HL-60/S4 treated with phorbol 12-myristate 13-acetate at 8.2 ng/mL for 4 days and 3 days (cell line): ENCODE measurements at regions not wholly inside any gene's neighbourhood (a gene's known extent, or its start where the extent isn't known, plus 50 kb on each side); places are given as distances from the start of the nearest gene placed in this dataset.

Experiments
- in situ Hi-C: fragments of 300-500 bp; cut with MboI; formaldehyde crosslinking; loops from 2 replicates; pipeline ENCODE4 v1.15.0; 2022; ENCODE audit warnings: low sequenced_read_pairs

DNA sequence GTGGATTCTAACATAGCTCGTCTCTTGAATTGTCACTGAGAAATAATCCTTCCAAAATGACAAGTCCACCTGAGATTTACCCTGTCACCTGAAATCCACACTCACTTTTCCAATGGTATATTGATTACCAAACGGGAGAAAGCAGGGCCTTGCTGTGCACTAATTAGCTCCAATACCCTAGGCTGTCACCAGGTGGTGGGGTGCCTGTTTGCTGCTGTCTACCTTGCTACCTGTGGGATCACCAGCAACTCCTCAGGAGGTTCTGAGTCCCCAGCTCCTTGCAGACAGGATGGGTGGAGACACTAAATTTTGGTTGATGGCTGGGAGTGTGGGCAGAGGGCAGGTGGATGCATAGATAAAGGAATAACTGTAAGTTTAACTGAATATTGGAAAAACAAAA, 237.2 kb upstream of the ZNF32 start:
- in situ Hi-C loops, result no loop called here

DNA sequence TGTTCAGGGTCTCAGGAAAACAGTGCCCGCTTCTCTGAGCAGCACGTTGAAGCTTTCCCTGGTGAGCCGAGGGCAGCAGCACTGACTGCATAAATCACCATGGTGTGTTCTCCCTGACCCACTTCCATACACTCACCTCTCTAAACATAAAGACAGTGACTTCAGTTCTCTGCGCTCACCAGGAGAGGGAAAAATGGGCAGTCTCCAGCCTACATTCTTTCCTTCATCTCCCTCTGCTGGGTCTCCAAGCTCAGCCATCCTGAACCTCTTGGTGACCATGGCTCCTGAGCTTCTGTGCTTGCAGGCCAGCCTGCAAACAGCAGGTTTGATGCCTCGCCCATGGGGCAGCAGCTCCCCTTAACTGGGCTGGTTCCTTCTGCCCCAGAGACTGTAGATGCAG, 236.6 kb upstream of the ZNF32 start:
- in situ Hi-C loops, result no loop called here

GRCh38 chr10:43884501-43885105, 235.9 kb upstream of the ZNF32 start:
- in situ Hi-C loops, result no loop called here

GRCh38 chr10:43882711-43883110, 234.0 kb upstream of the ZNF32 start:
- in situ Hi-C loops, result no loop called here

GRCh38 chr10:43881657-43882056, 233.0 kb upstream of the ZNF32 start:
- in situ Hi-C loops, result no loop called here

GRCh38 chr10:43880160-43880559, 231.5 kb upstream of the ZNF32 start:
- in situ Hi-C loops, result no loop called here

DNA sequence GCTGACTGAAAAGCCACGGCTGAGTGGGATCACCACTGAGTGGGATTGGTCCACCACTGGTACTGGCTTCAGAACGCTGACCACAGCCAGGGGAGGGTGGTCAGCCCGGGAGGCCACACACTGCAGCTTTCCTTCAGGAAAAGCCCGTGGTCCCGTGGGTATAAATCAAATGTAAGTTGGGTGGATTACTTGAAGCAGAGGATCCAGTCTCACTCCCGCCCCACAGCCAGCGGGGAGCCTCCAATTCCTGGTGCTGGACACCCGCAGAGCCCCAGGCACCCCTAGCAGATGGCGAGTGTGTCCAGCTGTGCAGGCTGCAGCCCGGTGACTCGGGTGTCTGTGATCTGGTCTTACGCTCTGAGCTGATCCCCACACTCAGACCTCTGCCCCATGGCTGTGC, 231.1 kb upstream of the ZNF32 start:
- in situ Hi-C loops, result no loop called here

- in situ Hi-C loops, result no loop called here
Measured at GRCh38 chr10:43879162-43879561, 230.5 kb upstream of the ZNF32 start.

DNA sequence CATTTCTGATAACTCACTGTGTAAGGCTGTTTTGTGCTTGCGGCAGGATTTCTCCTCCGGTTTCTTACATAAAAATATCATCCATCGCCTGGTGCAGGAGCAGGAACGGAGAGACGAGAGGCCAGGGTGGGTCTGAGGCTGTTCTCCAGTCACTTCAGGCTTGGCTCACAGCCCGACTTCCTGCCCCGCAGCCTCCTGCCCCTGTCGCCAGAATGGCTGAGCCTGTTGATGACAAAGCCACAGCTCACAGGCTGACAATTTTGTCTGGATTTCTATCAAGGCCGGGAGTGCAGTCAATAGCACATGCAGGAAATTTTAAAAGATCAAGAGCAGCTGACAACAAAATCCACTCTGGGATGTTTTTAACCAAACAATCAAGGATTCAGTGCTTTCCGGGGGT, 229.7 kb upstream of the ZNF32 start:
- in situ Hi-C loops, result no loop called here

- in situ Hi-C loops, result no loop called here
Measured at GRCh38 chr10:43876976-43877375, 228.3 kb upstream of the ZNF32 start.

GRCh38 chr10:43874984-43875383, 226.3 kb upstream of the ZNF32 start:
- in situ Hi-C loops, result no loop called here

DNA sequence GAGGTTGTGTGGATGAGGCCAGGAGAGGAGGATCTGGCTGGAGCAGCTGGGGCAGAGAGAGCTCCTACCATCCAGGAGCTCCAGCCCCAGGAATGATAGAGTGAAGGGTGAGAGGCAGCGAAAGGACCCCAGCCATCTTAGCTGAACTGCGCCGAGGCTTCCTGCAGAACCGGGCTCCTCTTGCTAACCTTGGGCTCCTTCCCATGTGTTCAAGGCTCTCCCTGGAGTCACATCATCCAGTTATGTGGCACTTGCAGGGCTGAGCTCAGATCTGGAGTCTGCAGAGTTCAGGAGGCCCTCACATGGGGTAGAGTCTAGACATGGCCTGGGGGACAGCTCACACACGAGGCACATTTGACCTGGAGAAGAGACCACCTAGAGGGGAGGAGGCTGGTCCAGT, 225.0 kb upstream of the ZNF32 start:
- in situ Hi-C loops, result no loop called here

GRCh38 chr10:43872644-43873043, 224.0 kb upstream of the ZNF32 start:
- in situ Hi-C loops, result no loop called here

DNA sequence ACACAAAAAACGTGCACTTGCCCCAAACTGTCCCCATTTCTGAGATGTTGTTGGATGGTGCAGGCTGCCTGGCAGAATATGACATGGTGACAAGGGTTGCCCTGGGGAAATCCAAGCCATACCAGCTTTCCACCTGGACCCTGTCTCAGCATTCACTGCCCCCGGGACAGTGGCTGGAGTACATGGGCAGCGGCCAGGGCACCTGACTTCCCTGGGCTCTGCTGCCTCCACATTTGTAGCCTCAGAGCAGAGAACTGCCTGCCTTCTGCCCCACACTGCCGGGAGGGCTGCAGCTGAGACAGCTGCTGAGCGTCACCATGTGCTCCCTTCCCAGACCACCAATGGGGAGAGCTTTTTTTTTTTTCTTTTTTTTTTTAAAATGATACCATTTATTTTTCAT, 222.9 kb upstream of the ZNF32 start:
- in situ Hi-C loops, result no loop called here

DNA sequence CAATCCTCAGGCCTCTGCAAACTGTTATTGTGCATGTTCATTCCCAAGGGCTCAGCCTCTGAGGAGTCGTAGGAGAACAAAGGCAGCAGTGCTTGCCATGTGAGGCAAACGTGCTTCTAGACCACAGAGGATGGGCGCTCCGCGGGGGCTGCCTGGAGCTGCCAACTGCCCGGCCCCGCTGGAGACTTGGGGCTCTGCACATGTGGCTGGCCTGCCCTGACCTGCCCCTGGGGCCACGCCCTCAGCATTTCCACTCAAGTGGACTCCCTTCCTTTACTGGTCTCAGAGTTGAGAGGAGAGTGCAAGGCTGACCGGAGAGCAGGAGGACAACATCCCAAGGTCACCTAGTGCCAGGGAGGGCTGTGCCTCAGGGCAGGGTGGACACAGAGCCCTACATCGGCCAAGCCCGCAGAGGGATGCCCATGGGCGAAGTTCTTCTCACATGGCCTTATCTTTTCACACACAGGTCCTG, 222.3 kb upstream of the ZNF32 start:
- in situ Hi-C loops, result no loop called here

- in situ Hi-C loops, result no loop called here
Measured at GRCh38 chr10:43869669-43870322, 221.1 kb upstream of the ZNF32 start.

DNA sequence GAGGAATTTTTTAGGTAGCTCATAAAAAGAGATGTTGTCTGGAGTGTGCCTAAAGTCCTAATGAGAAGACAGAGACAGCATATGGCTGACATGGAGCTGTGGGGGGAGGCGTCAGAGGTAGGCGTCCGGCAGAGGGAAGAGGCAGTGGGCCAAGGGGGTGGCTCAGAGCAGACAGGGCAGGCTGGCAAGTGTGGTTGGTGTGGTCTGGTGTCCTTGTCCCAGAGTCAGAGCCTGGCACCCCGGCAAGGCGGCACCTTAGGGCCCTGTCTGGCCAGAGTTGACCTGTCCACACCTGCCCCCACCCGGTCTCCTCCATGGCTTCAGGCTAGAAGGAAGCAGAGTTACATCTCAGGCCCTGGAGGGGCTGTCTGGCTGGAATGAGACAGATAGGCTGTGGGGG, 220.3 kb upstream of the ZNF32 start:
- in situ Hi-C loops, result no loop called here

DNA sequence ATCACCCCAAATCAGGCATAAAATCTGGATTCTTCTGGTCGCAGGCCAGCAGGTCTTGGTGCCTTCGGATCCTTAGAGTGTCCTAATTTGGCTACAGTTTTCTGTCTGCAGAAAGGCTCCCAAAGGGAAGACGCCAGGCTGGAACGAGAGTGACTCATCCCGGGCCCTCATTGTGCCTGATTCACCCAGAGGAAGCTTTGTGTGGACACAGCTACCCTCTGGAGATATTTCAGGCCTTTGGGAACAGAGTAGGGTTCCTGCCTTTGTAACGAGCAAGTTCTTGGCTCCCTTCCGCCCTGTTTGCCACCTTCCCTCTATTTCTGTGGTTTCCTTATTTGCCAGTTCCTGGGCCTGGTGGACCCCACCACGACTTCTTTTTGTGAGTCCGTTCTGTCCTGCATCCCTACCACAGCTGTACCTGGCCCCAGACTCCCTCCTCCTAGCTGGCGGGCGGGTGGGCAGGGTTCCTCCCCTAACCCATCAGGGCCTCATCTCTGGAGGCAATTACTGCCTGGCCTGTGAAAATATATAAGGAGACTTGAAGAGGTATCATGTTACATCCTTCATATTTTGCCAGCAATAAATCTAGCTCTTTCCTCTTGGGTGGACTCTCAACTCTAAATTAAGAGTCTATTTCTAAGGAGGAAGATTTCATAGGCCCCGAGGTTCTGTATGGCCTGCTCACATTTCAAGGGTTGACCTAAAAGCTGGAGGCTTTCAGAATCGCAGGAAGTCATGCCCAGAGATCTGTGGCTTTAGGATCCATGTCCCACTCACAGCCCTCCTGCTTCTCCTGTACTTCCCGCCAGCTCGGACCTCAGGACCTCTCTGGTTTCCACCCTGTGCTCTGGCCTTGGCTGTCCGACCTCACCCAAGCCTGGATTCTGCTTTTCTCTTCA, 219.2 kb upstream of the ZNF32 start:
- in situ Hi-C loops, result no loop called here

DNA sequence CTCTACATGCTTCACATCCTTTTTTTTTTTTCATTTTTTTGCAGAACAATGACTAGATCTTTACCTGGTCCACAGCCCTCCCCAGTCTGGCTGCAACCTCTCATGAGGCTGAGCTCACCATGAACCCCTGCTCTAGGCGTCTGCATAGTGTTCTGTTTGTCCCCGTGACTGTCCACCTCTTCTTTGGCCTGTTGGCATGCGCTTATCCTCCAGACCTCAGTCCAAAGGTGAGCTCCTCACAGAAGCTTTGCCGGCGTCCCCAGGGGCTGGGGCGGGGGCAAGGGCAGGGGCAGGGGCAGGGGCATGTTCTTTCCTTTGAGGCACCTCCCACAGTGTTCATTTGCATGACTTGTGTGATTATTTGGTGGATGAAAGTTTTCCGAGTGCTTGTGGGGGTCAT, 218.4 kb upstream of the ZNF32 start:
- in situ Hi-C loops, result no loop called here

GRCh38 chr10:43866712-43867111, 218.0 kb upstream of the ZNF32 start:
- in situ Hi-C loops, result no loop called here

- in situ Hi-C loops, result no loop called here
Measured at GRCh38 chr10:43865265-43866135, 216.8 kb upstream of the ZNF32 start.
